ENCODE measurements at regions not wholly inside any gene's neighbourhood (a gene's known extent, or its start where the extent isn't known, plus 50 kb on each side); places are given as distances from the start of the nearest gene placed in this dataset.

GRCh38 chr2:78383576-78383975 lies 641.9 kb upstream of the REG3G start:
- Histone ChIP-seq H3K36me3 (ENCODE audit: low read depth) (no peaks in the 10 kb centered on the region), H3K4me3 (ENCODE audit: severe bottlenecking) (no peak overlapping the region), H3K9me3 (ENCODE audit: severe bottlenecking) (no peaks in the 10 kb centered on the region), H3K27me3 (ENCODE audit: insufficient read depth, poor library complexity, severe bottlenecking) (no peaks in the 10 kb centered on the region), H3K27ac (ENCODE audit: poor library complexity, severe bottlenecking) (no peak overlapping the region), H3K4me1 (ENCODE audit: insufficient read depth, poor library complexity, severe bottlenecking) (no peaks in the 10 kb centered on the region)
- DNase-seq (ENCODE audit: low spot score) (no peak), ATAC-seq (ENCODE audit: low read depth) (no peak)
- no peak for TF ChIP-seq CTCF (IDR thresholded peaks at IDR 0.05; ENCODE audit: poor library complexity, severe bottlenecking)

GRCh38 chr2:78397198-78397597 lies 628.3 kb upstream of the REG3G start:
- ATAC-seq (ENCODE audit: low read depth) (no peak), DNase-seq (ENCODE audit: low spot score) (no peak)
- peaks cover 3% of the 10 kb centered on the region for H3K27me3 ChIP-seq (ENCODE audit: insufficient read depth, poor library complexity, severe bottlenecking)
- TF ChIP-seq CTCF (IDR thresholded peaks at IDR 0.05; ENCODE audit: poor library complexity, severe bottlenecking): no peak
- H3K4me1 ChIP-seq (ENCODE audit: insufficient read depth, poor library complexity, severe bottlenecking): no peaks in the 10 kb centered on the region
- no peaks in the 10 kb centered on the region for H3K36me3 ChIP-seq (ENCODE audit: low read depth)
- H3K27ac ChIP-seq (ENCODE audit: poor library complexity, severe bottlenecking): no peak overlapping the region
- no peak overlapping the region for H3K4me3 ChIP-seq (ENCODE audit: severe bottlenecking)
- H3K9me3 ChIP-seq (ENCODE audit: severe bottlenecking): no peaks in the 10 kb centered on the region

GRCh38 chr2:78407960-78408794 lies 617.3 kb upstream of the REG3G start:
- TF ChIP-seq CTCF (IDR thresholded peaks at IDR 0.05; ENCODE audit: poor library complexity, severe bottlenecking): no peak
- Histone ChIP-seq H3K4me1 (ENCODE audit: insufficient read depth, poor library complexity, severe bottlenecking) (no peaks in the 10 kb centered on the region), H3K36me3 (ENCODE audit: low read depth) (no peaks in the 10 kb centered on the region), H3K9me3 (ENCODE audit: severe bottlenecking) (no peaks in the 10 kb centered on the region), H3K27me3 (ENCODE audit: insufficient read depth, poor library complexity, severe bottlenecking) (no peaks in the 10 kb centered on the region), H3K27ac (ENCODE audit: poor library complexity, severe bottlenecking) (no peak overlapping the region), H3K4me3 (ENCODE audit: severe bottlenecking) (no peak overlapping the region)
- DNase-seq (ENCODE audit: low spot score) (no peak), ATAC-seq (ENCODE audit: low read depth) (no peak)

GRCh38 chr2:78408795-78409118 lies 616.7 kb upstream of the REG3G start:
- H3K4me3 ChIP-seq (ENCODE audit: severe bottlenecking): no peak overlapping the region
- no peak for TF ChIP-seq CTCF (IDR thresholded peaks at IDR 0.05; ENCODE audit: poor library complexity, severe bottlenecking)
- ATAC-seq (ENCODE audit: low read depth) (no peak), DNase-seq (ENCODE audit: low spot score) (no peak)
- H3K27me3 ChIP-seq (ENCODE audit: insufficient read depth, poor library complexity, severe bottlenecking): no peaks in the 10 kb centered on the region
- H3K27ac ChIP-seq (ENCODE audit: poor library complexity, severe bottlenecking): no peak overlapping the region
- no peaks in the 10 kb centered on the region for H3K4me1 ChIP-seq (ENCODE audit: insufficient read depth, poor library complexity, severe bottlenecking)
- no peaks in the 10 kb centered on the region for H3K36me3 ChIP-seq (ENCODE audit: low read depth)
- no peaks in the 10 kb centered on the region for H3K9me3 ChIP-seq (ENCODE audit: severe bottlenecking)

GRCh38 chr2:78411303-78411702 lies 614.2 kb upstream of the REG3G start:
- TF ChIP-seq CTCF (IDR thresholded peaks at IDR 0.05; ENCODE audit: poor library complexity, severe bottlenecking): no peak
- Histone ChIP-seq H3K4me1 (ENCODE audit: insufficient read depth, poor library complexity, severe bottlenecking) (no peaks in the 10 kb centered on the region), H3K9me3 (ENCODE audit: severe bottlenecking) (no peaks in the 10 kb centered on the region), H3K27me3 (ENCODE audit: insufficient read depth, poor library complexity, severe bottlenecking) (no peaks in the 10 kb centered on the region), H3K27ac (ENCODE audit: poor library complexity, severe bottlenecking) (no peak overlapping the region), H3K4me3 (ENCODE audit: severe bottlenecking) (no peak overlapping the region), H3K36me3 (ENCODE audit: low read depth) (no peaks in the 10 kb centered on the region)
- DNase-seq (ENCODE audit: low spot score) (no peak), ATAC-seq (ENCODE audit: low read depth) (no peak)
